OCI-LY1 (cell line): ENCODE measurements at regions not wholly inside any gene's neighbourhood (a gene's known extent, or its start where the extent isn't known, plus 50 kb on each side); places are given as distances from the start of the nearest gene placed in this dataset.
A peak's percentile ranks its signal among the peaks of the same experiment; 100 is the strongest.

ENCODE experiments used
- H2AFZ ChIP-seq: fragments of 200-600 bp; sonication (generic), shearing (Covaris generic); 2 replicates; pipeline ENCODE4 v1.6.0; 2014; ENCODE audit warnings: antibody characterized with exemption, mild to moderate bottlenecking, low read length
- H3F3A ChIP-seq: fragments of 200-600 bp; sonication (generic), shearing (Covaris generic); 2 replicates; pipeline ENCODE4 v1.6.0; 2014; ENCODE audit warnings: mild to moderate bottlenecking, antibody characterized with exemption, low read length, moderate library complexity; ENCODE audit not compliant: insufficient read depth
- H3K27ac ChIP-seq: fragments of 200-600 bp; sonication (generic); 2 replicates; pipeline ENCODE4 v1.5.1; 2014; ENCODE audit warnings: low read length, mixed run types, mild to moderate bottlenecking, low read depth; ENCODE audit not compliant: poor library complexity, severe bottlenecking
- H3K27me3 ChIP-seq: fragments of 200-600 bp; sonication (generic); 2 replicates; pipeline ENCODE4 v1.6.0; 2014; ENCODE audit warnings: antibody characterized with exemption, mild to moderate bottlenecking, low read length, moderate library complexity; ENCODE audit not compliant: insufficient read depth
- H3K36me3 ChIP-seq: fragments of 200-600 bp; sonication (generic); 2 replicates; pipeline ENCODE4 v1.6.1; 2014; ENCODE audit warnings: mild to moderate bottlenecking, antibody characterized with exemption, low read length, moderate library complexity, mixed read lengths; ENCODE audit not compliant: insufficient read depth
- H3K4me1 ChIP-seq: fragments of 200-600 bp; sonication (generic); 2 replicates; pipeline ENCODE4 v1.5.1; 2014; ENCODE audit warnings: mild to moderate bottlenecking, low read length, moderate library complexity; ENCODE audit not compliant: insufficient read depth, severe bottlenecking
- H3K4me2 ChIP-seq: fragments of 200-600 bp; sonication (generic), shearing (Covaris generic); 2 replicates; pipeline ENCODE4 v1.6.1; 2014; ENCODE audit warnings: low read length
- H3K4me3 ChIP-seq: fragments of 200-600 bp; sonication (generic); 2 replicates; pipeline ENCODE4 v1.5.1; 2014; ENCODE audit warnings: low read length, low read depth, mild to moderate bottlenecking, mixed read lengths; ENCODE audit not compliant: poor library complexity, severe bottlenecking
- H3K79me2 ChIP-seq: fragments of 200-600 bp; shearing (Covaris generic); 2 replicates; pipeline ENCODE4 v1.6.1; 2016; ENCODE audit warnings: mixed run types, low read length, mixed read lengths; ENCODE audit not compliant: insufficient read depth
- H3K9ac ChIP-seq: fragments of 200-600 bp; sonication (generic), shearing (Covaris generic); 2 replicates; pipeline ENCODE4 v1.6.1; 2014; ENCODE audit warnings: mild to moderate bottlenecking, low read length, mixed read lengths
- H3K9me2 ChIP-seq: fragments of 200-600 bp; sonication (generic), shearing (Covaris generic); 2 replicates; pipeline ENCODE4 v1.6.1; 2014; ENCODE audit warnings: low read depth, mild to moderate bottlenecking, low read length, mixed read lengths
- H3K9me3 ChIP-seq: fragments of 200-600 bp; shearing (Covaris generic); 2 replicates; pipeline ENCODE4 v1.6.1; 2014; ENCODE audit warnings: low read length, mixed read lengths
- H4K20me1 ChIP-seq: fragments of 200-600 bp; sonication (generic), shearing (Covaris generic); 2 replicates; pipeline ENCODE4 v1.6.0; 2016; ENCODE audit warnings: mild to moderate bottlenecking, low read length; ENCODE audit not compliant: insufficient read depth
- CTCF ChIP-seq: fragments of 200-600 bp; sonication (generic), shearing (Covaris generic); IDR thresholded peaks from 2 replicates; pipeline ENCODE4 v1.5.1; 2017; ENCODE audit warnings: mild to moderate bottlenecking, antibody characterized with exemption, low read length, moderate library complexity, mixed read lengths
- EZH2 ChIP-seq: fragments of 200-600 bp; sonication (generic), shearing (Covaris generic); IDR thresholded peaks from 2 replicates; pipeline ENCODE4 v1.8.0; 2017; ENCODE audit warnings: borderline replicate concordance, mixed run types, mild to moderate bottlenecking, antibody characterized with exemption, low read length, moderate library complexity, mixed read lengths

- H3F3A ChIP-seq: no peaks in the 10 kb centered on the region
- H2AFZ ChIP-seq: peak overlapping the region; percentile 48; the same call in 1 of the 2 replicates
- H3K79me2 ChIP-seq: no peaks in the 10 kb centered on the region
- H3K27me3 ChIP-seq: no peaks in the 10 kb centered on the region
- H3K9me3 ChIP-seq: peaks cover 17% of the 10 kb centered on the region; the same call in 1 of the 2 replicates
- H3K9ac ChIP-seq: no peak overlapping the region
- TF ChIP-seq EZH2: no peak
- TF ChIP-seq CTCF: no peak
- H3K4me3 ChIP-seq: no peak overlapping the region
- no peaks in the 10 kb centered on the region for H3K9me2 ChIP-seq
- peaks cover 6% of the 10 kb centered on the region; the same call in 1 of the 2 replicates for H3K36me3 ChIP-seq
- H3K4me2 ChIP-seq: no peak overlapping the region
- no peaks in the 10 kb centered on the region for H4K20me1 ChIP-seq
- H3K4me1 ChIP-seq: peaks cover 23% of the 10 kb centered on the region
- H3K27ac ChIP-seq: peak overlapping the region; percentile 77
These were observed 1453.3 kb upstream of the TENM3 start for GRCh38 chr4:180789929-180790328.

DNA sequence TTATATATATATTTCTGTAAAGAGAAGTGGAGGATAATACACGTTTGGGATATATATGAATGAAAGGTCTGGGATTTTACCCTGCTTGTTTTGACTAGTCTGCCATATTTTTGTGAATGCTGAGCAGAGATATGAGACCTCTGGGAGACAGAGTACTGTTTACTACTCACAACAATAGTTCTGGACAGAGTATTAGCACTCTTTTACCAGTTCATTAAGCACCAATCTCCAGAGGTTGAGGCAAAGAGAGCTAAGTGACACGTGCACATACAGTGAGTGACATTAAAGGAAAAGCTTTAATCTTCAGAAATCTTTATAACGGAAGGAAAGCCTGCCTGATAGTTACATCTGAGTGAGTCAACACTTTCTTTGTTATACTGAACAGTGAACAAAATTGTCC is 1452.7 kb upstream of the TENM3 start:
- H3K4me2 ChIP-seq: no peak overlapping the region
- H4K20me1 ChIP-seq: no peaks in the 10 kb centered on the region
- H3K4me1 ChIP-seq: peaks cover 23% of the 10 kb centered on the region
- no peak overlapping the region for H3K4me3 ChIP-seq
- H3K9me2 ChIP-seq: no peaks in the 10 kb centered on the region
- H3K27ac ChIP-seq: peak overlapping the region; percentile 77
- H2AFZ ChIP-seq: peak overlapping the region; percentile 48; the same call in 1 of the 2 replicates
- H3K79me2 ChIP-seq: no peaks in the 10 kb centered on the region
- no peak for TF ChIP-seq CTCF
- TF ChIP-seq EZH2: no peak
- peaks cover 6% of the 10 kb centered on the region; the same call in 1 of the 2 replicates for H3K36me3 ChIP-seq
- no peaks in the 10 kb centered on the region for H3F3A ChIP-seq
- H3K9ac ChIP-seq: no peak overlapping the region
- H3K9me3 ChIP-seq: peaks cover 15% of the 10 kb centered on the region
- H3K27me3 ChIP-seq: no peaks in the 10 kb centered on the region

DNA sequence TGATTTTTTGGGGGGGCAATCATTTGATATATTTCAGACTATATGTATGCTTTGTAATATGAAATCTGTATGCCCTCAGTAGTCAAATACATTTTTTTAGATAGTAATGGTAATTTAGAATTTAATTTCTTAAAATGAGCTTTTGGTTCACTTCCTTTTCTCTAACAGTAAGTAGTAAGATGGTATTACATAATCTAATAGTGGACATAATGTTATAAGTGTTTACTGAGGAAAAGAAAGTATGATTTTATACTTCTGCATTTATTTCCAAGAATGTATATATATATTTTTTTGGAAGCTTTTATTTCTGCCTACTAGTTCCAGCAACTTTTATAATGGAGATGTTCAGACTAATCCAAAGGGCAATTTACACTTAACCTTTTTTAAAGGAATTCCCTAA is 1450.7 kb upstream of the TENM3 start:
- no peak for TF ChIP-seq CTCF
- TF ChIP-seq EZH2: no peak

More for the DNA sequence above, 1450.7 kb upstream of the TENM3 start:
- Histone ChIP-seq H2AFZ (no peak overlapping the region), H3K36me3 (peaks cover 6% of the 10 kb centered on the region; the same call in 1 of the 2 replicates), H3K27ac (no peak overlapping the region), H3K79me2 (no peaks in the 10 kb centered on the region), H3K27me3 (no peaks in the 10 kb centered on the region), H3K4me1 (peaks cover 23% of the 10 kb centered on the region), H3F3A (no peaks in the 10 kb centered on the region), H3K4me2 (no peak overlapping the region), H3K9ac (no peak overlapping the region), H3K9me3 (peaks cover 11% of the 10 kb centered on the region), H4K20me1 (no peaks in the 10 kb centered on the region), H3K9me2 (no peaks in the 10 kb centered on the region), H3K4me3 (no peak overlapping the region)
